Endodermal cell (in vitro differentiated cells): ENCODE measurements at regions not wholly inside any gene's neighbourhood (a gene's known extent, or its start where the extent isn't known, plus 50 kb on each side); places are given as distances from the start of the nearest gene placed in this dataset.

Source experiments
- DNase-seq: peaks from one replicate; pipeline ENCODE4 v3.0.0-alpha.2; 2017
- H3K27ac ChIP-seq: 2 replicates; pipeline ENCODE4 v1.5.1; 2013; ENCODE audit warnings: mild to moderate bottlenecking, low read depth, low read length, moderate library complexity
- H3K27me3 ChIP-seq: 2 replicates; pipeline ENCODE4 v1.6.1; 2013; ENCODE audit warnings: mild to moderate bottlenecking, low read length, moderate library complexity; ENCODE audit not compliant: insufficient read depth, control insufficient read depth, poor library complexity, severe bottlenecking
- H3K36me3 ChIP-seq: 2 replicates; pipeline ENCODE4 v1.7.0; 2013; ENCODE audit warnings: mild to moderate bottlenecking, low read length, moderate library complexity; ENCODE audit not compliant: control insufficient read depth, insufficient read depth
- H3K4me1 ChIP-seq: one replicate; pipeline ENCODE4 v1.7.0; 2013; ENCODE audit warnings: low read length; ENCODE audit not compliant: control insufficient read depth, insufficient read depth
- H3K4me3 ChIP-seq: 2 replicates; pipeline ENCODE4 v1.5.1; 2013; ENCODE audit warnings: mild to moderate bottlenecking, low read length, moderate library complexity
- H3K9ac ChIP-seq: 2 replicates; pipeline ENCODE4 v1.6.1; 2013; ENCODE audit warnings: mild to moderate bottlenecking, low read length, moderate library complexity; ENCODE audit not compliant: poor library complexity, severe bottlenecking; ENCODE audit errors: extremely low read depth
- H3K9me3 ChIP-seq: 2 replicates; pipeline ENCODE4 v1.6.1; 2013; ENCODE audit warnings: mild to moderate bottlenecking, low read length, moderate library complexity; ENCODE audit not compliant: control insufficient read depth
- H3K27ac Mint-ChIP-seq: 2 replicates; pipeline ENCODE4 v1.8.0; 2020; ENCODE audit warnings: mixed read lengths
- H3K27me3 Mint-ChIP-seq: 2 replicates; pipeline ENCODE4 v1.8.0; 2021; ENCODE audit warnings: mild to moderate bottlenecking, mixed read lengths; ENCODE audit not compliant: insufficient read depth
- H3K36me3 Mint-ChIP-seq: 2 replicates; pipeline ENCODE4 v1.8.0; 2020; ENCODE audit warnings: low read depth, mixed read lengths
- H3K4me1 Mint-ChIP-seq: 2 replicates; pipeline ENCODE4 v1.8.0; 2020; ENCODE audit warnings: mixed read lengths
- H3K4me3 Mint-ChIP-seq: 2 replicates; pipeline ENCODE4 v1.8.0; 2020; ENCODE audit warnings: mild to moderate bottlenecking, moderate library complexity, mixed read lengths
- H3K9me3 Mint-ChIP-seq: 2 replicates; pipeline ENCODE4 v1.8.0; 2020; ENCODE audit warnings: mild to moderate bottlenecking, mixed read lengths
- CTCF ChIP-seq: fragments of 200-600 bp; sonication (generic); conservative IDR thresholded peaks from 2 replicates; pipeline ENCODE4 v1.5.0; 2021; ENCODE audit warnings: antibody characterized with exemption, mild to moderate bottlenecking
- WGBS, 2 experiments: methylation state at CpG; one replicate each; pipeline versions ENCODE4 v1.1.5 to v1.1.7; 2013; ENCODE audit warnings: missing lambda C conversion rate in 2 of 2, mixed read lengths in 1 of 2; ENCODE audit not compliant: insufficient coverage in 1 of 2, insufficient read length in 1 of 2; 5-methylcytosine and 5-hydroxymethylcytosine counted together

- Histone ChIP-seq H3K9me3 (no peaks in the 10 kb centered on the region), H3K9ac (no peak overlapping the region), H3K4me1 (peaks cover 9% of the 10 kb centered on the region), H3K27ac (no peak overlapping the region), H3K36me3 (no peaks in the 10 kb centered on the region), H3K4me3 (no peak overlapping the region), H3K27me3 (no peaks in the 10 kb centered on the region)
- no peak for DNase-seq
- Mint-ChIP-seq H3K4me3 (peak overlapping the region; percentile 27), H3K27me3 (no peaks in the 10 kb centered on the region), H3K27ac (no peak overlapping the region), H3K9me3 (no peaks in the 10 kb centered on the region), H3K36me3 (no peaks in the 10 kb centered on the region), H3K4me1 (peaks cover 21% of the 10 kb centered on the region)
- no peak for TF ChIP-seq CTCF
- whole genome bisulfite sequencing, 2 experiments: 59 to 83% methylated on average over 3 to 6 of the region's 6 CpGs
These were observed 54.5 kb upstream of the RAD23B start for GRCh38 chr9:107228496-107229039.

- H3K27me3 Mint-ChIP-seq: no peaks in the 10 kb centered on the region
- Histone ChIP-seq H3K27me3 (no peaks in the 10 kb centered on the region), H3K36me3 (no peaks in the 10 kb centered on the region), H3K9ac (no peak overlapping the region), H3K27ac (no peak overlapping the region), H3K9me3 (no peaks in the 10 kb centered on the region), H3K4me1 (peaks cover 9% of the 10 kb centered on the region), H3K4me3 (no peak overlapping the region)
- DNase-seq: no peak
- no peaks in the 10 kb centered on the region for H3K9me3 Mint-ChIP-seq
- no peak for TF ChIP-seq CTCF
- no peak overlapping the region for H3K27ac Mint-ChIP-seq
- no peak overlapping the region for H3K4me3 Mint-ChIP-seq
- 81 to 89% methylated on average over 4 of the region's 4 CpGs for WGBS, 2 experiments
- peaks cover 21% of the 10 kb centered on the region for H3K4me1 Mint-ChIP-seq
- no peaks in the 10 kb centered on the region for H3K36me3 Mint-ChIP-seq
These were observed 53.8 kb upstream of the RAD23B start for GRCh38 chr9:107229241-107229741.
